ENCODE measurements at regions not wholly inside any gene's neighbourhood (a gene's known extent, or its start where the extent isn't known, plus 50 kb on each side); places are given as distances from the start of the nearest gene placed in this dataset.

GRCh38 chr14:41096131-41096530 lies 510.5 kb upstream of the LRFN5 start:
- H3K36me3 ChIP-seq (replicated peaks in 1 of 2; ENCODE audit: control insufficient read depth in 1 of 2, insufficient read depth in 2 of 2, low read length in 1 of 2) = no peaks in the 10 kb centered on the region
- H3K9ac ChIP-seq = no peak overlapping the region
- TF ChIP-seq PBX3 (IDR thresholded peaks at IDR 0.05) (no peak), TAF1 (IDR thresholded peaks at IDR 0.05; ENCODE audit: borderline replicate concordance, low read depth, low read length) (no peak), ZBTB33 (IDR thresholded peaks at IDR 0.05; ENCODE audit: borderline replicate concordance, low read depth) (no peak), USF2 (IDR thresholded peaks at IDR 0.05; ENCODE audit: borderline replicate concordance, low read depth, low read length) (no peak), IRF3 (IDR thresholded peaks at IDR 0.05; ENCODE audit: low read depth, low read length) (no peak), TEAD4 (IDR thresholded peaks at IDR 0.05; ENCODE audit: borderline replicate concordance, insufficient read depth) (no peak), MAX (IDR thresholded peaks at IDR 0.05; ENCODE audit: low read depth) (no peak), EP300 (IDR thresholded peaks at IDR 0.05; ENCODE audit: borderline replicate concordance in 1 of 2, low read depth in 1 of 2, low read length in 1 of 2) (no peak), FOXJ3 (CRISPR knock-in tag; IDR thresholded peaks at IDR 0.05) (no peak), REST (IDR thresholded peaks at IDR 0.05; ENCODE audit: low read depth, low read length) (no peak), MEF2A (IDR thresholded peaks at IDR 0.05; ENCODE audit: borderline replicate concordance, low read depth) (no peak), SMC3 (IDR thresholded peaks at IDR 0.05; ENCODE audit: low read depth, low read length) (no peak), TCF12 (IDR thresholded peaks at IDR 0.05) (no peak), NFIC (IDR thresholded peaks at IDR 0.05; ENCODE audit: borderline replicate concordance) (no peak), EZH2phosphoT487 (IDR thresholded peaks at IDR 0.05; ENCODE audit: borderline replicate concordance, low read depth) (no peak), YY1 (IDR thresholded peaks at IDR 0.05; ENCODE audit: low read depth) (no peak), ELF1 (IDR thresholded peaks at IDR 0.05) (no peak), RCOR1 (IDR thresholded peaks at IDR 0.05; ENCODE audit: low read length) (no peak)
- no peaks in the 10 kb centered on the region for H3K9me2 ChIP-seq
- H3F3A ChIP-seq (replicated peaks; ENCODE audit: insufficient read depth) = no peaks in the 10 kb centered on the region
- POLR2A ChIA-PET = no interaction called here
- no peaks in the 10 kb centered on the region for H3K79me2 ChIP-seq (ENCODE audit: insufficient read depth)
- no peak overlapping the region for H3K4me3 ChIP-seq (ENCODE audit: low read depth in 2 of 2, low read length in 1 of 2)
- DNase-seq = no peak
- no peaks in the 10 kb centered on the region for H4K20me1 ChIP-seq (ENCODE audit: insufficient read depth)
- no peak overlapping the region for H3K27ac ChIP-seq (ENCODE audit: low read depth in 2 of 2, low read length in 1 of 2)
- CTCF ChIA-PET = no interaction called here
- H3K4me1 ChIP-seq (ENCODE audit: control insufficient read depth in 1 of 2, insufficient read depth in 2 of 2, low read depth in 1 of 2, low read length in 1 of 2) = no peaks in the 10 kb centered on the region
- WGBS (ENCODE audit: low lambda C conversion rate) = 79% methylated on average over 4 of the region's 4 CpGs
- H2AFZ ChIP-seq (ENCODE audit: low read depth) = no peak overlapping the region
- no peak overlapping the region for H3K4me2 ChIP-seq
- no peaks in the 10 kb centered on the region for H3K9me3 ChIP-seq
- H3K27me3 ChIP-seq (ENCODE audit: insufficient read depth) = no peaks in the 10 kb centered on the region
